ENCODE measurements at regions not wholly inside any gene's neighbourhood (a gene's known extent, or its start where the extent isn't known, plus 50 kb on each side); places are given as distances from the start of the nearest gene placed in this dataset.
A peak's percentile ranks its signal among the peaks of the same experiment; 100 is the strongest.

- no peak for FAIRE-seq
- CTCF ChIA-PET: no interaction called here
- ATAC-seq: no peak
- POLR2A ChIA-PET: no interaction called here
- 65% methylated on average over 22 of the region's 24 CpGs for WGBS (ENCODE audit: missing lambda C conversion rate)
- no peak for TF ChIP-seq BHLHE40 (IDR thresholded peaks at IDR 0.05; ENCODE audit: low read depth, low read length)
- no peak for TF ChIP-seq CBX8 (IDR thresholded peaks at IDR 0.05)
- TF ChIP-seq MAFK (IDR thresholded peaks at IDR 0.05; ENCODE audit: partially characterized antibody): peak; percentile 80
- TF ChIP-seq ZNF302 (CRISPR knock-in tag; IDR thresholded peaks at IDR 0.05): no peak
- DNase-seq (ENCODE audit: low read depth in 1 of 2, low spot score in 1 of 2): no peak
- Histone ChIP-seq H3K4me3 (no peak overlapping the region), H3K9me3 (no peaks in the 10 kb centered on the region), H3K4me2 (no peak overlapping the region), H3K27ac (no peak overlapping the region), H3K4me1 (no peaks in the 10 kb centered on the region)
Measured at GRCh38 chr5:119750887-119751733, 121.8 kb downstream of the FAM170A start.

GRCh38 chr5:119751734-119752094 is 122.4 kb downstream of the FAM170A start:
- ChIA-PET CTCF (no interaction called here), POLR2A (no interaction called here)
- Histone ChIP-seq H3K4me3 (no peak overlapping the region), H3K4me1 (no peaks in the 10 kb centered on the region), H3K9me3 (no peaks in the 10 kb centered on the region), H3K27ac (no peak overlapping the region), H3K4me2 (no peak overlapping the region)
- TF ChIP-seq FOXS1 (CRISPR knock-in tag; IDR thresholded peaks at IDR 0.05) (no peak), EHF (CRISPR knock-in tag; IDR thresholded peaks at IDR 0.05) (no peak), ZSCAN20 (CRISPR knock-in tag; IDR thresholded peaks at IDR 0.05) (no peak), PHF8 (IDR thresholded peaks at IDR 0.05; ENCODE audit: borderline replicate concordance, low read depth) (no peak), ZNF302 (CRISPR knock-in tag; IDR thresholded peaks at IDR 0.05) (no peak), CTCF (IDR thresholded peaks at IDR 0.05) (no peak), KDM1A (IDR thresholded peaks at IDR 0.05; ENCODE audit: low read depth) (no peak)
- WGBS (ENCODE audit: missing lambda C conversion rate): 10% methylated on average over 3 of the region's 6 CpGs
- FAIRE-seq (no peak), ATAC-seq (no peak), DNase-seq (ENCODE audit: low read depth in 1 of 2, low spot score in 1 of 2) (no peak)

DNA sequence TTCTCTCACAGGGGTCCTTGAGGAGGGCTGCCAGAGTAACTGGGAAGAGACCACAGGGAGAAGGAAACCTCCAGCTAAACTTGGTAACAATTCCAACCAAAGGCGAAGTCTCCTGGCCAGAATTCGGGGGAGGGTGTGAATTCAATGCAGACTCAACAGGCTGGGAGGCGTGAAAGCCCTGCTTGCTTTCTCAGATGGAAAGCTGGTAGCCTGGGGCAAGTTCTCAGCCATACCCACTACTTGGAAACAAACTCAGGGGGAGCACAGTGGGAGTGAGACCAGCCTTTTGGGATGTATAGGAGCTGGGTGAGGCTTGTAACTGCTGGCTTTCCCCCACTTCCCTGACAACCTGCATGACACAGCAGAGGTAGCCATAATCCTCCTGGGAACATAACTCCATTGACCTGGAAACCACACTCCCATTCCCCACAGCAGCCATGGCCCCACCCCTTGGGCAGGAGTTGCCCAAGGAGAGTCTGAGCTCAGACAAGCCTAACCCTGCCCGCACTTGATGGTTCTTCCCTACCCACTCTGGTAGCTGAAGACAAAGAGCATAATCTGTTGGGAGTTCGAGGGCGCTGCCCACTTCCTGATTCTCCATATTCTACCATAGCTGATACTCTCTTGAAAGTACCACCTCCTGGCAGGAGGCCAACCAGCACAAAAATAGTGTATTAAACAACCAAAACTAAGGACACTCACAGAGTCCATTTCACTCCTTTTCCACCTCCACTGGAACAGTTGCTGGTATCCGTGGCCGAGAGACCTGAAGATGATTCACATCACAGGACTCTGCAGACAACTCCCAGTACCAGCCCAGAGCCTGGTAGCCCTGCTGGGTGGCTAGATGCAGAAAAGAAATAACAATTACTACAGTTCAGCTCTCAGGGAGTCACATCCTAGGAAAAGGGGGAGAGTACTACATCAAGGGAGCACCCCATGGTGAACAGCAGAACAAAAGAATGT is 123.8 kb downstream of the FAM170A start:
- CTCF ChIA-PET: no interaction called here
- TF ChIP-seq NPAS2 (CRISPR knock-in tag; IDR thresholded peaks at IDR 0.05; ENCODE audit: borderline replicate concordance) (no peak), CHD4 (IDR thresholded peaks at IDR 0.05; ENCODE audit: borderline replicate concordance) (no peak), RNF2 (IDR thresholded peaks at IDR 0.05; ENCODE audit: borderline replicate concordance, low read depth) (no peak), CEBPB (IDR thresholded peaks at IDR 0.05) (no peak), HOXA7 (CRISPR knock-in tag; IDR thresholded peaks at IDR 0.05) (no peak), POLR2AphosphoS2 (conservative IDR thresholded peaks at IDR 0.05; ENCODE audit: low read length) (no peak), GATA3 (IDR thresholded peaks at IDR 0.05; ENCODE audit: borderline replicate concordance) (no peak), ZFP36 (IDR thresholded peaks at IDR 0.05; ENCODE audit: borderline replicate concordance, partially characterized antibody) (no peak), HOXB13 (CRISPR knock-in tag; IDR thresholded peaks at IDR 0.05; ENCODE audit: low read depth) (no peak), CTCF (IDR thresholded peaks at IDR 0.05) (no peak), HEYL (CRISPR knock-in tag; IDR thresholded peaks at IDR 0.05) (no peak), POLR2A (IDR thresholded peaks at IDR 0.05; ENCODE audit: low read length) (no peak), HMGXB4 (CRISPR knock-in tag; IDR thresholded peaks at IDR 0.05; ENCODE audit: borderline replicate concordance) (no peak), RFX5 (IDR thresholded peaks at IDR 0.05) (no peak), ESRRA (IDR thresholded peaks at IDR 0.05; ENCODE audit: borderline replicate concordance, low read length) (no peak), JUNB (IDR thresholded peaks at IDR 0.05) (no peak), EP300 (IDR thresholded peaks at IDR 0.05) (no peak), USF2 (IDR thresholded peaks at IDR 0.05) (no peak)

More for the DNA sequence above, 123.8 kb downstream of the FAM170A start:
- H3K27ac ChIP-seq: no peak overlapping the region
- no peak overlapping the region for H3K4me2 ChIP-seq
- H3K9me3 ChIP-seq: no peaks in the 10 kb centered on the region
- ATAC-seq: no peak
- no peak overlapping the region for H3K4me3 ChIP-seq
- 23% methylated on average over 8 of the region's 8 CpGs for WGBS (ENCODE audit: missing lambda C conversion rate)
- no peak for FAIRE-seq
- no peaks in the 10 kb centered on the region for H3K4me1 ChIP-seq
- POLR2A ChIA-PET: no interaction called here
- no peak for DNase-seq (ENCODE audit: low read depth in 1 of 2, low spot score in 1 of 2)

Data from A549 (cell line).